ENCODE measurements at regions not wholly inside any gene's neighbourhood (a gene's known extent, or its start where the extent isn't known, plus 50 kb on each side); places are given as distances from the start of the nearest gene placed in this dataset.

DNA sequence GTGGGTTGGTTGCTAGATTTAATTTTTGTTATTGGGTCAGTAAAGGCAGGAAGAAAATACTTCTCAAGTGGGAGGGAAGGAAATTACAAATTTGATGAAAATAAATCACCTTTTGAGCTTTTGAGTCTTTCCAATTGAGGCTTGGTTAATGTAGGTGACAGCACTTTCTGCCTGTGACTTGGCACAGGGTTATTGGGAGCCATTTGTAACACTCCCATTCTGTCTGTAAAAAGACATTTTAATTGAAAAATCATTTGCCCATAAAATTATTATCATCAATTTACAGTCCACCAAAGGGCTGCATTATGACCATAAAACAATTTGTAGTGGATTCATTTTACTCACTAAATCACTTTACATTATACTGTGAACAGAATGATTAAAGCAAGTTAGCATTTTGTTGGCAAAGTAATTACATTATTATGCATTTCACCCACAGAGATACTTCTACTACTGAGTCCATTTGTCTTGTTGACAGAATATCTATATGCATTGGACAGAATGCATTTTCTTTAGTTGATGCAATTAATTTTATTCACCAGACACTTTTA, 974.6 kb downstream of the UQCRFS1 start:
- DNase-seq (ENCODE audit: low read depth) = no peak

DNA sequence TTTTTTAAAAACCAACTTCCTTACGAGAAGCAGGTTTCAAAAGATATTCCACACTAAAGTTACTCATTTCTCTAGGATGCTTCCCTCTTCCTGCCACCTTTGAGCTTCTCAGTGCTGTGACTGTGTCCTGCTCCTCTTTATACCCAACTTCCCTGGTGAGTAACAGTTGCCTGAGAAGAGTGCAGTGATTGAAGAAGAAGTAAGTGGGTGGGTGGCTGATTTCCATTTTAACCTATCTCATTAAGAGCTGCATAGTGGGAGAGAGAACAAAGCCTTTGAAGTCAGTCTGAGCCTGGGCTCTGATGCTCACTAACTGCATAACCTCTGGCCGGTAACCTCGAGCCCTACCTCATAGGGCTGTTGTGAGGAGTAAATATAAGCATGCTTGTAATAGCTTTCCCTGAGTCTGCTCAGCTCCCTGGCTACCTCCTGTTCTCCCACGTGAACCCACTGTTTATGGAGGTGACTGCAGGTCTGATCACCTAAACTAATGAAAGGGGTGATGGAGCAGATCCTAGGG, 977.3 kb downstream of the UQCRFS1 start:
- no peak for DNase-seq (ENCODE audit: low read depth)

DNA sequence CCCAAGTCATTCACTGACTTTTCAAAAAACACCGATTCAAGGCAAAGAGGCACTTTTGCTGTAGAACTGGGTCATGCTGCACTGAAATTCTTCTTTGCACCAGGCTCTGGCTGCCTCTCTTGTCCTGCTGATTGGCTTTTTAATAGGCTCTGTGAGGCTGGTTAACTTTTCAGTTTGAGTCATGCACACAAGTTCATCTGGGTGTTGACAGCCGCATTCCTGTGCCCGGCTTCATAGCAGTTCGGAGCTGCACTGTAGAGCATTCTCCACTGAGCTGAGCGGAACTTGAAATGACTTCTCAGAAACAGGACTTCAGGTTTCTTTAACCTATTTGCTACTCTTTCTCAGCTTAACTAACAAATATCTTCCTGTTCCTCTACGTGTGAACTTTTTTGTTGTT, 978.3 kb downstream of the UQCRFS1 start:
- no peak for DNase-seq (ENCODE audit: low read depth)

DNA sequence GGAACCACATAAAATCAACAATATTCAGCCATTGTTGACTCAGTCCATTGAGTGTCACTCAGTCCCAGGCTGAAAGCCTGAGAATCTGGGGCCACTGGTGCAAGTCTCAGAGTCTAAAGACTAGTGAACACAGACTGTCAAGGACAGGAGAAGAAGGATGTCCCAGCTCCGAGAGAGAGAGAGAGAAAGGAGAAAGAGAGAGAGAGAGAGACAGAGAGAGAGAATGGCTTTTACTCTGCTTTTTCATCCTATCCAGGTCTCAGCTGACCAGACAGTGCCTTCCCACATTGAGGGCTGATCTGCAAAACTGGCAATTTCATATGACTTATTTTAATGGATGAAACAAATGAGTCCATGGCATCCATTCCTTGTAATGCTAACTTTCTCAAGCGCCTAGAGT, 984.1 kb downstream of the UQCRFS1 start:
- DNase-seq (ENCODE audit: low read depth) = no peak

- no peak for DNase-seq (ENCODE audit: low read depth)
Observed at GRCh38 chr19:28224441-28224840, 988.5 kb downstream of the UQCRFS1 start.

DNA sequence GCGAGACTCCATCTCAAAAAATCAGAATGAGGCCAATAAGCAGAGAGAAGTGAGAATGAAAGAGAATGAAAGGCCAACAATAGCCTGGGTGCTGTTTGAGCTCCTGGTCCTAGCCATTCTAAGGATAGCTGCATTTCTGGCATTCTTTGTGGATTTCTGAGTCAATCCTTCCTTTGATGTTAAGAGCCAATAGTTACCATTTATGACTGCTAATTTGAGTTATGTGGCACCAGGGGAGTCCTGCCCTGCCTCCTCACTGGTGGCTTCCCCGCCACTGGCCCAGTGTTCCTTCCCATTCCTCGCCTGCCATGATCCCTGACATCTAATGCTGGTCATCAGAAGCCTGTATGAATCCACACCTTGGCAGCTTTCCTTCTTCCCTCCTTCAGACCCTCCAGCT, 991.2 kb downstream of the UQCRFS1 start:
- DNase-seq (ENCODE audit: low read depth) = no peak

- no peak for DNase-seq (ENCODE audit: low read depth)
Observed at GRCh38 chr19:28218728-28219127, 994.2 kb downstream of the UQCRFS1 start.

- DNase-seq (ENCODE audit: low read depth) = no peak
Observed at GRCh38 chr19:28217022-28217421, 995.9 kb downstream of the UQCRFS1 start.

DNA sequence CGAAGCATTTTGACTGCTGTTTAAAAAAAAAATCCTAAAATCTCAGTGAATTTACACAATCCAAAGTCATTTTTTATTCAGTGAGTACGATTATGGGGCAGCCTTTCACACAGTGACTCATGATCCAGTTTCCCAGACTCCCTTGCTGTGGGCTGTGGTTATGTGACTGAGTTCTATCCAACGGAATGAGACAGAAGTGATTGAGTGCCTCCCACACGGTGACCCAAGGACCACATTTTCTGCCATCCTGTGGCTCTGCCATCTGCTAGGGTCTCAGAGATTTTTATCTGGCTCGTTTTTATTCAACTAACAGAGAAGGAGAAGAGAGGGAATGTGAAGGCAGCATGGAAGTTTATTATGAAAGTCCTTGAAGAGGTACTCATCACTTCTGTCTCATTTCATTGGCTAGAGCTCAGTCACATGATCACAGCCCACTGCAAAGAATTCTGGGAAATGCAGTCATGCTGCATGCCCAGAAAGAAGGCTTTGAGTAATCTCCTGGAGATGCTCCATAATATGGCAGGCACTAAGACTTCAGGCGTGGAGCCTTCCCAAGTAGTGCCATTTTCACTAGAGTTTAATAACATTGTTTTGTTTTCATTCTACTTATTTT, 999.4 kb downstream of the UQCRFS1 start:
- no peak for DNase-seq (ENCODE audit: low read depth)

GRCh38 chr19:28210886-28211285, 1002.1 kb downstream of the UQCRFS1 start:
- DNase-seq (ENCODE audit: low read depth) = no peak

DNA sequence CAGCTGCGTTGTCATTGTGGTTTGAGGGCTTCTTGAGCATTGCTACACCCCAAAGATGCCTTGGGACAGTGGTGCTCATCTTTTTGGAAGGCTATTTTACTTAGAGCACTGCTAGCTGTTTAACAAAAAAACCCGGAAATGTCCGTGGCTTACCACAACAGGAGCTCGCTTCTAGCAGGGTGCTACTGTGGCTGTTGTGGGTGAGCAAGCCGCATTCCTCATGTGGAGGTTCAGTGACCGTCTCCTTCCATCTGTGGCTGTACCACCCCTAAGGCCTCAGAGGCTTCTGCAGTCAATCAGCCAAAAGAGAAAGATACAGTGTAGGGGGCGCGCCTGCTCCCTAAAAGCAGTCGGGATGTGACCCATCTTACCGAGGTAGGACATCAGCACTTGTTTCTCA, 1004.2 kb downstream of the UQCRFS1 start:
- DNase-seq (ENCODE audit: low read depth) = no peak

GRCh38 chr19:28207244-28207643, 1005.7 kb downstream of the UQCRFS1 start:
- DNase-seq (ENCODE audit: low read depth) = no peak

DNA sequence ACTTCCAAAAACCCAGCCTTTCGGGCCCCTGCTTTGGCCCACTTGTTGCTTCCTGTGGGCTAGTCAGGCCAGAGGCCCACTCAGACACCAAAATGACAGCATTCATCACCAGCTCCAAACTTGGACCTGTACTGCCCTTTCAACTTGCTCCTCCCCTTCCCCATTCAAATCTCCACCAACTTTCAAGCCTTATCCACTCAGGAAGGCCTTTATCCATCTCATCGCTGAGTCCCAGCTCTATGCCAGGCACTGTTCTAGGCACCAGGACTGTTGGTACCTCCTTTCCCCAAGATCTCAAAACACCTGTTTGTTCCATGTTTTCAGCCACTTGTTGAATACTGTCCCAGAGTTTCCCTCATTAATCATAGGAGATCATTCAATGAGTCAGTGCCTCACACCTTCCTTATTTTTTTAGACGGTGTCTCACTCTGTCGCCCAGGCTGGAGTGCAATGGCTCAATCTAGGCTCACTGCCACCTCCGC, 1011.4 kb downstream of the UQCRFS1 start:
- no peak for DNase-seq (ENCODE audit: low read depth)

DNA sequence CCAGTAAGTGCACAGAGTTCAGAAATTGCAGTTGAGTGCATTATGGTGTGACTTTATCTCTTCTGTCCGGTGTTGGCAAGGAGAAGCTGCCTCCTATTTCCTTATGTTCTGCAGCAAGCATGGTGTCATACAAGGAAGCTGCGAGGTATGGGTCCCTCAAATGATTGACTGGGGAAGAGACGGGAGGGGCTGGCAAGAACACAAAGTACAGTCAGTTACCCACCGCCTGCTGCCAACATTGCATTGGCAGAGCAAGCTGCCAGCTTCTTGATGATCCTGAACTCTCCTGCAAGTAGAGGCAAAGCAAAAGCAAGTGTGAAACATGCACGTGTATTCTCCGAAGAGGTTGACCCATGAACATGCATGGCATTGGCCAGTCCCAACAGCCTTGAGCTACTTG, 1013.6 kb downstream of the UQCRFS1 start:
- no peak for DNase-seq (ENCODE audit: low read depth)

GRCh38 chr19:28196961-28197360, 1016.0 kb downstream of the UQCRFS1 start:
- no peak for DNase-seq (ENCODE audit: low read depth)

- no peak for DNase-seq (ENCODE audit: low read depth)
Observed at GRCh38 chr19:28196101-28196500, 1016.9 kb downstream of the UQCRFS1 start.

DNA sequence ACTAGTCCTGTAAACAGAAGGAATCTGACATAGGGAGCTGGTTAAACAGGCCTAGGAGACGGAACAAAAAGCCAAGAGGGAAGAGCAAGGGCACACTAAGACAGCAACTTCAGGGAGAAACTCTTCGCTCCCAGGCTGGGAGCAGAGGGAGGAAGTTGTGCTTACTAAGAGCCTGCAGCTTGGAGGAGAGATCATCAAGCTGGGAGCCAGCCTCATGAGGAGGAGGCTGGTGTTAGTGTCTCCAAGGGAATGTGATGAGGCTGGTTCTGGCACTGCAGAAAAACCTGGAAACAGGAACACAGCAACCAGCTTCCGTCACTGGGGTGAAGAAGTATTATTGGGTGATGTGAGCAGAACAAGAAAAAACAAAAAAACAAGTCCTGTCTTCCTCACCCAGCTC, 1027.3 kb downstream of the UQCRFS1 start:
- no peak for DNase-seq (ENCODE audit: low read depth)

DNA sequence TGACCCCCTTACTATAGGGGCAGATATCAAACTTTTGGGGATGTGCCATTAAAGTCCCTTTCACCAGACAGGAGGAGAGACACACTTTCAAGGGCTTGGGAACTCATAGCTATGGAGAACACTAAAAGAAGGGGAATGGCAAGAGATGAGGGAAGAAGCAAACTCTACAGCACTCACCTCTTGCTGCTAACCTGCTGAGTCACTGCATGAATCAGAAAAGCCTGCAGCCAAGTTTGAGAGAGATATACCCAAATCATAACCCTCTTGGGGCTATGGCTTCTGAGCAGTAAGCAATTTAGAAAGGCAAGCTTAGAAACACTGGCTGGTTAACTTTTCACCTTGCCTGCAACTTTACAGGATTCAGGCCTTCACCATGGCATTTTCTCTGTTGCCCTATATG, 1028.0 kb downstream of the UQCRFS1 start:
- DNase-seq (ENCODE audit: low read depth) = no peak

DNA sequence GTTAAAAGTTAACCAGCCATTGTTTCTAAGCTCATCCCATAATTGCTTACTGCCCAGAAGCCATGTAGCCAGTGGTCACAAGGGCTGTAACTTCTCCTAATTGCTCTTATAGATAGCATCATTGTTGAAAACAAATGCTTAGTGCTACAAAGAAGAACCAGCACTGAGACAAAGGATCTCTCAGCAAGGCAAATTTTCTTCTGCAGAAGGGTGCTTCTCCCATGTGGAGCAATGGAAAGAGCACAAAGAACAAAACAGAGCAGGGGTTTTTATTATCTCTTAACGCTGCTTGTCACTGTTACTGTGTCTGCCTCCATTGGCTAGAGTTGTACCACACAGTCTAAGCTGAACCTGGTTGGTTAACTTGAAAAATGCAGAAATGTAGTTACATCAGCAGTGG, 1036.8 kb downstream of the UQCRFS1 start:
- DNase-seq (ENCODE audit: low read depth) = no peak

- DNase-seq (ENCODE audit: low read depth) = no peak
Observed at GRCh38 chr19:28171983-28172382, 1041.0 kb downstream of the UQCRFS1 start.

DNA sequence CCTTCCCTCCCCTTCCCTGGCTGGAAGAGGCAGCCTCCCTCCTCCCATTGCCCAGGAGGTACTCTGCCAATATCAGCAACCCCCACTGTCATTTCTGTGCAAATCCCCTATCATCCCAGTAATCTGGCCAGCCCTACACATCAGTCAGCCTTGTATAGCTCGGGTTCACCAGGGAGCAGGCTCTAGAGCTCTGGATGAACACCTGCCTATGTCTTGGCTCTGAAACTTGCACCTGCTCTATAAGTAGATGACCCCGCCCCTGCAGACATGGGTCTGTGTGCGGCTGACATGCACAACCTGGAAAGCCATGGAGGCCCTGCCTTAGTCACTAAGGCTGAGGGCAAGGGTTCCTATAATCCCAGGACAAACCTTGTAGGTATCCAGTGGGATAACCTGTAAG, 1042.9 kb downstream of the UQCRFS1 start:
- no peak for DNase-seq (ENCODE audit: low read depth)

DNA sequence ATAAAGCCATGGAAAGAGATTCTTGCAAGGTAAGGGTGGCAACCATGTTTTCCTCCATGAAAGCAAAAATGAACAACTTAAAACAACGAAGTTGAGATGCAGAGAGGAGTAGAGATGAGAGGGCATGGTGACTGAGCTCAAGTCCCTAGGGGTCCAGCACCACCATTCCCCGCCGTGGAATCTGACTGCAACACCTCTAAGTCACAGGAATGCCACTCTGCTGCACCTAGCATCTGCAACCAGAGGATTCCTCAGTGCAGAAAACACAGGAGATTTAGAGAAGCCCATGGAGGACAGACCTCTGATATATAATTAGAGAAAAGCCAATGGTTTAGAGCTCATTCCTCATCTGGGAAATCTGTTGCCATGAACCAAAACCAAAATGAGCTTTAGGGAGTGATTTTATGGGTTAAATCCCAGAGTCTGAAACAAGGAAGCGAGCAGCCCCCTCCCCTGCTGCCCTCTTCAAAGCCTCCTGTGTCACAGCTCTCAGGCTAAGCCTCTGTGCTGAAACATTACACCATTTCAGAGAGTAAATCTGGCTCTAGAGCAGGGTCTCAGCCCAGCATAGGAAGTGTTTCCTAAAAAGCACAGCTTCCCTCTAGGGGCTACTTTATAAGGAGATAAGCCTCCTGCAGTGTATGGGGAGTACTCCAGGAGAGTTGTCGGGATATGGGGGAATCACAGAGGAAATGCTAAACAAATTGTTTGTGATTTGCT, 1043.6 kb downstream of the UQCRFS1 start:
- no peak for DNase-seq (ENCODE audit: low read depth)

DNA sequence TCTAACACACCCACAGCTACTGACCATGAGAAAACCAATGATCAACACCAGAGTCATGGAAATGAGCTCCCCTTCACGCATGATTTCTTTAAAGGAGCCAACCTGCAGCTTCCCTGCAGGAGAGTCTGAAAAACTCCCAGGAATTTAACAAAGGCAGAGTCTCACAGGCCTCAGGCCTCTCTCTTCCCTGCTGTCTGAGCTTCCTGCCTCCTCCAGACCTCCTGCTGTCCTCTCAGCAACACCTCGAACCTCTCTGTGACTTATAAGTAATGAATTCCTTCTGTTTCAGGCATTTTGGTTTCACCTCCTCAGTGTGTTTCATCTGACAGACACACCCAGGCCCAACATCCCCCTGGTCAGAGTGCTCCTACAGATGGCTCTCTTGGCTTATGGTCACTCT, 1044.4 kb downstream of the UQCRFS1 start:
- DNase-seq (ENCODE audit: low read depth) = no peak

Measured in activated T-helper 1 cell treated with Interleukin-2 at 50 U/mL for 16 hours (primary cell).